Mesenteric fat pad (tissue), 1 donor: ENCODE measurements at regions not wholly inside any gene's neighbourhood (a gene's known extent, or its start where the extent isn't known, plus 50 kb on each side); places are given as distances from the start of the nearest gene placed in this dataset.
"Not testable (repeated sequence)": the region's sequence is repeated elsewhere in the genome, so short reads cannot be mapped to it uniquely, and the experiment has no call there.

Experiments used
- DNase-seq: peaks from one replicate; pipeline ENCODE4 v3.0.0-alpha.2; 2020; ENCODE audit warnings: low spot score
- donor health status: DM: yes; HTN: yes; CAD: no.

GRCh38 chr3:72043204-72044133 is 258.5 kb upstream of the PROK2 start:
- DNase-seq = no peak

GRCh38 chr3:72042397-72043203 is 257.7 kb upstream of the PROK2 start:
- no peak for DNase-seq

- DNase-seq = no peak
Measured at GRCh38 chr3:72041511-72041910, 256.6 kb upstream of the PROK2 start.

- no peak for DNase-seq
Measured at GRCh38 chr3:72041076-72041475, 256.1 kb upstream of the PROK2 start.

- DNase-seq = no peak
Measured at GRCh38 chr3:72039677-72040076, 254.7 kb upstream of the PROK2 start.

- no peak for DNase-seq
Measured at GRCh38 chr3:72036899-72037298, 252.0 kb upstream of the PROK2 start.

GRCh38 chr3:72035606-72036005 is 250.7 kb upstream of the PROK2 start:
- no peak for DNase-seq

GRCh38 chr3:72034986-72035385 is 250.0 kb upstream of the PROK2 start:
- no peak for DNase-seq

GRCh38 chr3:72033666-72034428 is 248.9 kb upstream of the PROK2 start:
- DNase-seq = no peak

- DNase-seq = no peak
Measured at GRCh38 chr3:72032441-72033135, 247.6 kb upstream of the PROK2 start.

- DNase-seq = no peak
Measured at GRCh38 chr3:72031581-72031980, 246.6 kb upstream of the PROK2 start.

- not testable (repeated sequence) for DNase-seq
Measured at GRCh38 chr3:72030296-72030695, 245.3 kb upstream of the PROK2 start.

- DNase-seq = not testable (repeated sequence)
Measured at GRCh38 chr3:72028726-72029125, 243.8 kb upstream of the PROK2 start.

- not testable (repeated sequence) for DNase-seq
Measured at GRCh38 chr3:72028307-72028706, 243.4 kb upstream of the PROK2 start.

- not testable (repeated sequence) for DNase-seq
Measured at GRCh38 chr3:72027728-72028127, 242.8 kb upstream of the PROK2 start.

GRCh38 chr3:72022027-72022426 is 237.1 kb upstream of the PROK2 start:
- no peak for DNase-seq

- DNase-seq = no peak
Measured at GRCh38 chr3:72021531-72021930, 236.6 kb upstream of the PROK2 start.

- no peak for DNase-seq
Measured at GRCh38 chr3:72018343-72018984, 233.5 kb upstream of the PROK2 start.

GRCh38 chr3:72017935-72018334 is 233.0 kb upstream of the PROK2 start:
- DNase-seq = no peak

GRCh38 chr3:72017311-72017710 is 232.4 kb upstream of the PROK2 start:
- DNase-seq = no peak
